Neural cell (in vitro differentiated cells): ENCODE measurements at regions not wholly inside any gene's neighbourhood (a gene's known extent, or its start where the extent isn't known, plus 50 kb on each side); places are given as distances from the start of the nearest gene placed in this dataset.

ENCODE experiments used
- H2AFZ ChIP-seq: fragments of 200-600, 300-800 bp; sonication (generic), shearing (Covaris generic); 2 replicates; pipeline ENCODE4 v1.6.0; 2014; ENCODE audit warnings: low read depth, mild to moderate bottlenecking, antibody characterized with exemption, low read length, moderate library complexity
- H3F3A ChIP-seq: fragments of 200-600 bp; shearing (Covaris generic); 2 replicates; pipeline ENCODE4 v1.6.1; 2016; ENCODE audit warnings: mild to moderate bottlenecking, moderate library complexity, mixed read lengths, antibody characterized with exemption, low read length; ENCODE audit not compliant: insufficient read depth, poor library complexity, severe bottlenecking
- H3K27ac ChIP-seq: fragments of 200-600, 300-800 bp; sonication (generic), shearing (Covaris generic); 2 replicates; pipeline ENCODE4 v1.5.1; 2014; ENCODE audit warnings: mild to moderate bottlenecking, low read length, moderate library complexity
- H3K27me3 ChIP-seq: fragments of 300-800, 200-600 bp; sonication (generic), shearing (Covaris generic); 2 replicates; pipeline ENCODE4 v1.6.0; 2014; ENCODE audit warnings: mild to moderate bottlenecking, low read depth, low read length, moderate library complexity; ENCODE audit not compliant: insufficient read depth
- H3K36me3 ChIP-seq: fragments of 300-800, 200-600 bp; sonication (generic), shearing (Covaris generic); 2 replicates; pipeline ENCODE4 v1.5.1; 2014; ENCODE audit warnings: mild to moderate bottlenecking, antibody characterized with exemption, low read length, moderate library complexity; ENCODE audit not compliant: insufficient read depth
- H3K4me2 ChIP-seq: fragments of 300-800, 200-600 bp; sonication (generic), shearing (Covaris generic); 2 replicates; pipeline ENCODE4 v1.6.0; 2014; ENCODE audit warnings: mild to moderate bottlenecking, low read length
- H3K4me3 ChIP-seq: fragments of 300-800, 200-600 bp; sonication (generic), shearing (Covaris generic); 2 replicates; pipeline ENCODE4 v1.5.1; 2014; ENCODE audit warnings: mild to moderate bottlenecking, low read length, moderate library complexity
- H3K79me2 ChIP-seq: fragments of 200-600 bp; shearing (Covaris generic); replicated peaks from 2 replicates; pipeline ENCODE4 v1.6.0; 2014; ENCODE audit warnings: mild to moderate bottlenecking, low read length, moderate library complexity; ENCODE audit not compliant: insufficient read depth
- H3K9ac ChIP-seq: fragments of 300-800, 200-600 bp; sonication (generic), shearing (Covaris generic); 2 replicates; pipeline ENCODE4 v1.6.1; 2016; ENCODE audit warnings: mild to moderate bottlenecking, low read length, mixed read lengths
- H3K9me2 ChIP-seq: fragments of 200-600 bp; shearing (Covaris generic); 2 replicates; pipeline ENCODE4 v1.6.1; 2016; ENCODE audit warnings: mild to moderate bottlenecking, low read length, mixed read lengths; ENCODE audit not compliant: insufficient read depth
- H3K9me3 ChIP-seq: fragments of 200-600, 300-800 bp; sonication (generic), shearing (Covaris generic); 2 replicates; pipeline ENCODE4 v1.6.1; 2016; ENCODE audit warnings: mild to moderate bottlenecking, mixed run types, low read length, moderate library complexity, mixed read lengths
- H4K20me1 ChIP-seq: fragments of 200-600 bp; shearing (Covaris generic); 2 replicates; pipeline ENCODE4 v1.6.1; 2016; ENCODE audit warnings: mild to moderate bottlenecking, mixed run types; ENCODE audit not compliant: insufficient read depth
- CTCF ChIP-seq: fragments of 450-650 bp; IDR thresholded peaks from 2 replicates; pipeline ENCODE4 v1.5.1; 2014; ENCODE audit warnings: antibody characterized with exemption, mild to moderate bottlenecking, moderate library complexity; ENCODE audit not compliant: poor library complexity, severe bottlenecking
- EP300 ChIP-seq: fragments of 450-650 bp; conservative IDR thresholded peaks from 2 replicates; pipeline ENCODE4 v1.6.1; 2014; ENCODE audit warnings: antibody characterized with exemption, mild to moderate bottlenecking, moderate library complexity; ENCODE audit not compliant: poor library complexity, severe bottlenecking
- EZH2 ChIP-seq: fragments of 200-600, 300-800 bp; shearing (Covaris generic), sonication (generic); IDR thresholded peaks from 2 replicates; pipeline ENCODE4 v1.6.1; 2014; ENCODE audit warnings: antibody characterized with exemption, low read length, borderline replicate concordance, mild to moderate bottlenecking; ENCODE audit not compliant: insufficient read depth, poor library complexity, severe bottlenecking
- MXI1 ChIP-seq: fragments of 450-650 bp; conservative IDR thresholded peaks from 2 replicates; pipeline ENCODE4 v1.6.1; 2014; ENCODE audit warnings: antibody characterized with exemption, mild to moderate bottlenecking; ENCODE audit not compliant: poor library complexity, severe bottlenecking
- POLR2AphosphoS5 ChIP-seq: IDR thresholded peaks from 2 replicates; pipeline ENCODE4 v1.6.1; 2012
- RAD21 ChIP-seq: fragments of 450-650 bp; conservative IDR thresholded peaks from 2 replicates; pipeline ENCODE4 v1.6.1; 2014; ENCODE audit warnings: antibody characterized with exemption, mild to moderate bottlenecking, moderate library complexity
- REST ChIP-seq: IDR thresholded peaks from 2 replicates; pipeline ENCODE4 v1.6.1; 2012; ENCODE audit warnings: borderline replicate concordance
- SMC3 ChIP-seq: fragments of 450-650 bp; conservative IDR thresholded peaks from 2 replicates; pipeline ENCODE4 v1.6.1; 2014; ENCODE audit warnings: antibody characterized with exemption, mild to moderate bottlenecking, moderate library complexity; ENCODE audit not compliant: poor library complexity
- TAF1 ChIP-seq: IDR thresholded peaks from 2 replicates; pipeline ENCODE4 v1.6.1; 2012; ENCODE audit warnings: low read depth

- Histone ChIP-seq H3K9ac (no peak overlapping the region), H3K27me3 (no peaks in the 10 kb centered on the region), H2AFZ (no peak overlapping the region), H3K9me2 (no peaks in the 10 kb centered on the region), H3K9me3 (no peaks in the 10 kb centered on the region), H3K4me3 (no peak overlapping the region), H3F3A (no peaks in the 10 kb centered on the region), H3K4me2 (no peak overlapping the region), H3K36me3 (no peaks in the 10 kb centered on the region), H3K27ac (peak overlapping the region; percentile 62), H4K20me1 (no peaks in the 10 kb centered on the region), H3K79me2 (no peaks in the 10 kb centered on the region)
- TF ChIP-seq MXI1 = no peak
- no peak for TF ChIP-seq RAD21
- TF ChIP-seq EP300 = peak; percentile 63
- no peak for TF ChIP-seq CTCF
Measured at GRCh38 chr6:148118244-148118643, 224.4 kb upstream of the SASH1 start.

GRCh38 chr6:148128014-148128730 lies 214.5 kb upstream of the SASH1 start:
- Histone ChIP-seq H3K9ac (no peak overlapping the region), H2AFZ (no peak overlapping the region), H3K9me2 (no peaks in the 10 kb centered on the region), H4K20me1 (no peaks in the 10 kb centered on the region), H3K9me3 (no peaks in the 10 kb centered on the region), H3K36me3 (no peaks in the 10 kb centered on the region), H3F3A (no peaks in the 10 kb centered on the region), H3K4me2 (no peak overlapping the region), H3K79me2 (no peaks in the 10 kb centered on the region), H3K27ac (no peak overlapping the region), H3K27me3 (no peaks in the 10 kb centered on the region), H3K4me3 (no peak overlapping the region)
- TF ChIP-seq MXI1 (no peak), CTCF (no peak), TAF1 (no peak), POLR2AphosphoS5 (no peak), EZH2 (no peak), SMC3 (no peak), EP300 (no peak), RAD21 (no peak), REST (no peak)
